ENCODE measurements at regions not wholly inside any gene's neighbourhood (a gene's known extent, or its start where the extent isn't known, plus 50 kb on each side); places are given as distances from the start of the nearest gene placed in this dataset.

- H3K27me3 ChIP-seq: no peaks in the 10 kb centered on the region
- no peaks in the 10 kb centered on the region for H3K9me3 ChIP-seq
- DNase-seq: no peak
- no peaks in the 10 kb centered on the region for H3K36me3 ChIP-seq
- H3K4me3 ChIP-seq: no peak overlapping the region
Measured at GRCh38 chrX:138287205-138287877, 424.2 kb downstream of the FGF13 start.

DNA sequence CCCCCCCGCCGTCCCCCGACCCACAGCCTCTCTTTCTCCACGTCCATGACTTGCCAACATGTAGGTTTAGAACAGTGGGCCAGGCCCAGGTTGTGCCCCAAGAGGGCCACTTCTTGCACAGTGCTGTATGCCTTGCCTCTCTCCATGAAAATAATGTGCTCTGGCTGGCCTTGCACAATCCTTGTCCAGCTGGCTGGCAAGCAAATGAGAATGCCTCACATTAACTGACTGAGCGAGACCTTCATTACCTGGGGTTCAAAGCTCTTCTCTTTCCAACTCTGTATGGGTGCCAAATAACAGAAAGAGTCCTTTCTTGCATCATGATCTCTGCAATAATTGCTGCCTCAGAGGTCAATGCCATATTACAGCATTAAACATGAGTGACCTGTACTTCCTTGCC is 416.6 kb downstream of the FGF13 start:
- no peaks in the 10 kb centered on the region for H3K36me3 ChIP-seq
- no peaks in the 10 kb centered on the region for H3K27me3 ChIP-seq
- no peaks in the 10 kb centered on the region for H3K9me3 ChIP-seq
- DNase-seq: no peak
- no peak overlapping the region for H3K4me3 ChIP-seq

DNA sequence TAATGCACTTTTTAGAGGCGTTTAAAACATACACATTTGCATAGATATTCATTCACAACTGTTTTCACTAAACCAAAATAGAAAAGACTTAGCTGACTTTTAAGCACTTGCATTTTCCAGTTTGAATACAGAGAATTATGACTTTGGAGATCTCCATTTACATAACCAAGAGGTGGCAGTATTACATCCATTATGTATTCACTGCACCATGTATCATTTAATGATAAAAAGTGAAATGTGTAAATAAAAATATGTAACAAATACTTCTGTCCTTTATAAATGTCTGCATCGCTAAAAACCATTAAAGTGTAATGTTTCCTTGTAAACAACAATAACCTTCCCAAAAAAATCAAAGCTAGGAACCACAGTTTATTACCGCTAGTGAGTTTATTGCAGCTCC is 413.2 kb downstream of the FGF13 start:
- no peaks in the 10 kb centered on the region for H3K36me3 ChIP-seq
- H3K9me3 ChIP-seq: no peaks in the 10 kb centered on the region
- H3K27me3 ChIP-seq: no peaks in the 10 kb centered on the region
- DNase-seq: no peak
- no peak overlapping the region for H3K4me3 ChIP-seq

DNA sequence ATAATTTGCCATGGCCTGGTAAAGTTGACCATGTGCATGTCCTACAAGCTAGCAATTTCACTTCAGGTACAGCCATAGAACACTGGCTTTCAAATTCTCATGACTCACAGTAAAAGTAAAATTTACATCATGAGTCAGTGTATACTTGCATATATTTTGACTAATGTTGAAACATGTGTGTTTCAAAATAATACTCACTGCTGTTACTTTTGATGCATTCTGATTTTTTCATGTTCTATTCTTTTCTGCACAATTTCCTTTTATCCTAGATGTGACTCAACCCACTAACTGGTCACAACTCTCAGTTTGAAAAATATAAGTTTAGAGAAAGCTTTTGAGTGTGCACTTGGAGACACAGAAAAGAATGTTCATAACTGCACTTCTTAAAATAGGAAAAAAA is 365.7 kb downstream of the FGF13 start:
- Histone ChIP-seq H3K36me3 (no peaks in the 10 kb centered on the region), H3K4me3 (no peak overlapping the region), H3K9me3 (no peaks in the 10 kb centered on the region), H3K27me3 (no peaks in the 10 kb centered on the region)
- DNase-seq: no peak

- H3K4me3 ChIP-seq: no peak overlapping the region
- H3K9me3 ChIP-seq: no peaks in the 10 kb centered on the region
- DNase-seq: no peak
Measured at GRCh38 chrX:138349351-138349750, 362.2 kb downstream of the FGF13 start.

GRCh38 chrX:138378876-138379275 is 332.6 kb downstream of the FGF13 start:
- H3K36me3 ChIP-seq: no peaks in the 10 kb centered on the region
- no peaks in the 10 kb centered on the region for H3K9me3 ChIP-seq
- H3K27me3 ChIP-seq: no peaks in the 10 kb centered on the region
- DNase-seq: no peak
- H3K4me3 ChIP-seq: no peak overlapping the region

More at GRCh38 chrX:138349351-138349750, 362.2 kb downstream of the FGF13 start:
- Histone ChIP-seq H3K36me3 (no peaks in the 10 kb centered on the region), H3K27me3 (no peaks in the 10 kb centered on the region)

DNA sequence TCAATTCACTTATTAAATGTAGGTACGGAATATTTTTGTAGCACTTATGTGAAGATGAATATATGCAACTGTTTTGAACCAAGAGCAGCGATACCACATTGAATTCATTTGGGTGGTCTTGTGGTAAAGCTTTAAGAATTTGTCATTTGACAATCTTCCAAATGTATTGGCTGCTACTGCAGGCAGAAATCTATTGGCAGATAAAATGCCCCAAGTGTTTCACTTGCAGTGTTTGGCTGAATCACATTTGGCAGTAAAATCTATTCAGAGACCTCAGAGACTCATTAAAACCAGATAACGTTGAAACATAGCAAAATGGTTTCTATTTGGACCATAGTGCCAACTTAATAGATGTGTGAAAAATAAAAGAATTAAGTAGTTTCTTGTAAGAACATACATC is 303.4 kb downstream of the FGF13 start:
- no peak for DNase-seq
- Histone ChIP-seq H3K27me3 (no peaks in the 10 kb centered on the region), H3K36me3 (no peaks in the 10 kb centered on the region), H3K9me3 (no peaks in the 10 kb centered on the region), H3K4me3 (no peak overlapping the region)

- no peaks in the 10 kb centered on the region for H3K9me3 ChIP-seq
- no peaks in the 10 kb centered on the region for H3K36me3 ChIP-seq
- DNase-seq: no peak
- H3K4me3 ChIP-seq: no peak overlapping the region
- H3K27me3 ChIP-seq: no peaks in the 10 kb centered on the region
Measured at GRCh38 chrX:138411048-138411447, 300.5 kb downstream of the FGF13 start.

All from MG63 (cell line).